ENCODE measurements at regions not wholly inside any gene's neighbourhood (a gene's known extent, or its start where the extent isn't known, plus 50 kb on each side); places are given as distances from the start of the nearest gene placed in this dataset.
A peak's percentile ranks its signal among the peaks of the same experiment; 100 is the strongest.
"Not testable (repeated sequence)": the region's sequence is repeated elsewhere in the genome, so short reads cannot be mapped to it uniquely, and the experiment has no call there.

GRCh38 chr11:82507288-82507687 lies 226.4 kb downstream of the FAM181B start:
- Histone ChIP-seq H3K14ac (ENCODE audit: low read length) (no peak overlapping the region), H3K79me2 (ENCODE audit: control insufficient read depth, insufficient read depth, low read length, poor library complexity) (no peaks in the 10 kb centered on the region), H3K36me3 (ENCODE audit: control insufficient read depth in 1 of 2, insufficient read depth in 2 of 2, low read length in 2 of 2) (no peaks in the 10 kb centered on the region), H2AFZ (ENCODE audit: insufficient read depth, low read length, poor library complexity) (no peak overlapping the region), H2BK5ac (ENCODE audit: low read depth, low read length, poor library complexity) (no peak overlapping the region), H3K4me3 (ENCODE audit: low read depth, low read length) (no peak overlapping the region), H2BK12ac (ENCODE audit: low read length) (no peak overlapping the region), H4K12ac (ENCODE audit: low read depth, low read length) (no peak overlapping the region), H4K8ac (ENCODE audit: low read depth, low read length) (no peak overlapping the region), H3K18ac (ENCODE audit: low read length) (no peak overlapping the region), H2AK5ac (ENCODE audit: low read length) (no peak overlapping the region), H3K79me1 (ENCODE audit: low read length) (no peaks in the 10 kb centered on the region), H2BK120ac (ENCODE audit: insufficient read depth, low read length, poor library complexity) (no peak overlapping the region), H3K4me2 (ENCODE audit: low read length) (no peak overlapping the region), H3K27ac (ENCODE audit: low read depth, low read length) (no peak overlapping the region), H3K23ac (ENCODE audit: low read length) (no peak overlapping the region), H3K4me1 (ENCODE audit: control insufficient read depth in 1 of 2, insufficient read depth in 2 of 2, low read length in 2 of 2) (no peaks in the 10 kb centered on the region), H3K9me3 (ENCODE audit: insufficient read depth, low read depth, low read length) (no peaks in the 10 kb centered on the region), H3K9ac (ENCODE audit: low read length) (no peak overlapping the region), H3K27me3 (ENCODE audit: insufficient read depth, low read length) (no peaks in the 10 kb centered on the region), H3K4ac (ENCODE audit: low read depth, low read length) (no peak overlapping the region), H4K91ac (ENCODE audit: low read depth, low read length) (no peak overlapping the region)
- no peak for DNase-seq
- no CpG with 5 or more reads among the region's 6 CpGs for WGBS (ENCODE audit: extremely low coverage, insufficient coverage, insufficient read length)

- Histone ChIP-seq H4K8ac (ENCODE audit: low read depth, low read length) (no peak overlapping the region), H3K18ac (ENCODE audit: low read length) (no peak overlapping the region), H3K4me3 (ENCODE audit: low read depth, low read length) (no peak overlapping the region), H2AFZ (ENCODE audit: insufficient read depth, low read length, poor library complexity) (no peak overlapping the region), H3K14ac (ENCODE audit: low read length) (no peak overlapping the region), H2BK5ac (ENCODE audit: low read depth, low read length, poor library complexity) (no peak overlapping the region), H3K4me2 (ENCODE audit: low read length) (no peak overlapping the region), H3K27ac (ENCODE audit: low read depth, low read length) (no peak overlapping the region), H3K4ac (ENCODE audit: low read depth, low read length) (no peak overlapping the region), H3K4me1 (ENCODE audit: control insufficient read depth in 1 of 2, insufficient read depth in 2 of 2, low read length in 2 of 2) (no peaks in the 10 kb centered on the region), H2BK12ac (ENCODE audit: low read length) (no peak overlapping the region), H2BK120ac (ENCODE audit: insufficient read depth, low read length, poor library complexity) (no peak overlapping the region), H3K27me3 (ENCODE audit: insufficient read depth, low read length) (no peaks in the 10 kb centered on the region), H3K79me1 (ENCODE audit: low read length) (no peaks in the 10 kb centered on the region), H3K79me2 (ENCODE audit: control insufficient read depth, insufficient read depth, low read length, poor library complexity) (no peaks in the 10 kb centered on the region), H4K12ac (ENCODE audit: low read depth, low read length) (no peak overlapping the region), H4K91ac (ENCODE audit: low read depth, low read length) (no peak overlapping the region), H3K9me3 (ENCODE audit: insufficient read depth, low read depth, low read length) (no peaks in the 10 kb centered on the region), H3K9ac (ENCODE audit: low read length) (no peak overlapping the region), H3K23ac (ENCODE audit: low read length) (no peak overlapping the region), H3K36me3 (ENCODE audit: control insufficient read depth in 1 of 2, insufficient read depth in 2 of 2, low read length in 2 of 2) (no peaks in the 10 kb centered on the region), H2AK5ac (ENCODE audit: low read length) (no peak overlapping the region)
- no peak for DNase-seq
- no CpG with 5 or more reads among the region's 3 CpGs for WGBS (ENCODE audit: extremely low coverage, insufficient coverage, insufficient read length)
These were observed 228.3 kb downstream of the FAM181B start for GRCh38 chr11:82505379-82505778.

GRCh38 chr11:82501174-82501573 lies 232.5 kb downstream of the FAM181B start:
- not testable (repeated sequence) for H3K4me3 ChIP-seq (ENCODE audit: low read depth, low read length); H4K8ac ChIP-seq (ENCODE audit: low read depth, low read length); H3K23ac ChIP-seq (ENCODE audit: low read length); DNase-seq; H3K14ac ChIP-seq (ENCODE audit: low read length); H3K9ac ChIP-seq (ENCODE audit: low read length); H2BK120ac ChIP-seq (ENCODE audit: insufficient read depth, low read length, poor library complexity); H3K79me2 ChIP-seq (ENCODE audit: control insufficient read depth, insufficient read depth, low read length, poor library complexity); H3K4me2 ChIP-seq (ENCODE audit: low read length); H3K27ac ChIP-seq (ENCODE audit: low read depth, low read length); H3K79me1 ChIP-seq (ENCODE audit: low read length); H2AFZ ChIP-seq (ENCODE audit: insufficient read depth, low read length, poor library complexity); H3K27me3 ChIP-seq (ENCODE audit: insufficient read depth, low read length); H3K9me3 ChIP-seq (ENCODE audit: insufficient read depth, low read depth, low read length); H4K12ac ChIP-seq (ENCODE audit: low read depth, low read length); H3K36me3 ChIP-seq (ENCODE audit: control insufficient read depth in 1 of 2, insufficient read depth in 2 of 2, low read length in 2 of 2); H2AK5ac ChIP-seq (ENCODE audit: low read length); H2BK5ac ChIP-seq (ENCODE audit: low read depth, low read length, poor library complexity); H3K18ac ChIP-seq (ENCODE audit: low read length); H3K4me1 ChIP-seq (ENCODE audit: control insufficient read depth in 1 of 2, insufficient read depth in 2 of 2, low read length in 2 of 2); H3K4ac ChIP-seq (ENCODE audit: low read depth, low read length); H2BK12ac ChIP-seq (ENCODE audit: low read length); H4K91ac ChIP-seq (ENCODE audit: low read depth, low read length)
- no CpG with 5 or more reads among the region's 26 CpGs for WGBS (ENCODE audit: extremely low coverage, insufficient coverage, insufficient read length)

- Histone ChIP-seq H4K12ac (ENCODE audit: low read depth, low read length) (no peak overlapping the region), H2AFZ (ENCODE audit: insufficient read depth, low read length, poor library complexity) (no peak overlapping the region), H3K27me3 (ENCODE audit: insufficient read depth, low read length) (no peaks in the 10 kb centered on the region), H3K4ac (ENCODE audit: low read depth, low read length) (no peak overlapping the region), H3K14ac (ENCODE audit: low read length) (peak overlapping the region; percentile 21), H3K79me1 (ENCODE audit: low read length) (no peaks in the 10 kb centered on the region), H3K4me1 (ENCODE audit: control insufficient read depth in 1 of 2, insufficient read depth in 2 of 2, low read length in 2 of 2) (peaks cover 3% of the 10 kb centered on the region in 2 experiments), H3K36me3 (ENCODE audit: control insufficient read depth in 1 of 2, insufficient read depth in 2 of 2, low read length in 2 of 2) (no peaks in the 10 kb centered on the region), H2BK120ac (ENCODE audit: insufficient read depth, low read length, poor library complexity) (peak overlapping the region; percentile 33), H3K9me3 (ENCODE audit: insufficient read depth, low read depth, low read length) (peaks cover 2% of the 10 kb centered on the region), H2AK5ac (ENCODE audit: low read length) (no peak overlapping the region), H3K79me2 (ENCODE audit: control insufficient read depth, insufficient read depth, low read length, poor library complexity) (no peaks in the 10 kb centered on the region), H3K9ac (ENCODE audit: low read length) (no peak overlapping the region), H2BK5ac (ENCODE audit: low read depth, low read length, poor library complexity) (peak overlapping the region; percentile 4), H3K18ac (ENCODE audit: low read length) (peak overlapping the region; percentile 21), H3K4me3 (ENCODE audit: low read depth, low read length) (no peak overlapping the region), H3K4me2 (ENCODE audit: low read length) (no peak overlapping the region), H4K8ac (ENCODE audit: low read depth, low read length) (peak overlapping the region; percentile 39), H3K23ac (ENCODE audit: low read length) (no peak overlapping the region), H4K91ac (ENCODE audit: low read depth, low read length) (no peak overlapping the region), H2BK12ac (ENCODE audit: low read length) (no peak overlapping the region), H3K27ac (ENCODE audit: low read depth, low read length) (no peak overlapping the region)
- no peak for DNase-seq
- WGBS (ENCODE audit: extremely low coverage, insufficient coverage, insufficient read length): no CpG with 5 or more reads among the region's 3 CpGs
These were observed 238.7 kb downstream of the FAM181B start for GRCh38 chr11:82494988-82495432.

All from trophoblast cell (in vitro differentiated cells and primary cell).